Gastroesophageal sphincter (tissue), 3 donors: ENCODE measurements at regions not wholly inside any gene's neighbourhood (a gene's known extent, or its start where the extent isn't known, plus 50 kb on each side); places are given as distances from the start of the nearest gene placed in this dataset.

Experiments
- EP300 ChIP-seq: sonication (generic); formaldehyde crosslinking; IDR thresholded peaks from one replicate; pipeline ENCODE4 v1.6.1; 2017; ENCODE audit warnings: antibody characterized with exemption, mild to moderate bottlenecking
- POLR2A ChIP-seq, 2 donors: fragments of 450-650 bp; IDR thresholded peaks; one replicate each; pipeline ENCODE4 v1.6.1; 2017; ENCODE audit warnings: antibody characterized with exemption in 2 of 2, mild to moderate bottlenecking in 2 of 2, moderate library complexity in 1 of 2
- POLR2AphosphoS5 ChIP-seq: sonication (generic); formaldehyde crosslinking; IDR thresholded peaks from one replicate; pipeline ENCODE4 v1.6.1; 2017; ENCODE audit warnings: antibody characterized with exemption
- TF ChIP-seq, protein P1 (sequence below), 4 experiments: fragments of 200-600 bp in 2 of 4; fragments of 450-650 bp in 2 of 4; sonication (generic) in 1 of 4; IDR thresholded peaks; one replicate each; pipeline ENCODE4 v1.5.1; 2017 to 2019; ENCODE audit warnings: antibody characterized with exemption in 4 of 4, mild to moderate bottlenecking in 2 of 4, moderate library complexity in 2 of 4

DNA sequence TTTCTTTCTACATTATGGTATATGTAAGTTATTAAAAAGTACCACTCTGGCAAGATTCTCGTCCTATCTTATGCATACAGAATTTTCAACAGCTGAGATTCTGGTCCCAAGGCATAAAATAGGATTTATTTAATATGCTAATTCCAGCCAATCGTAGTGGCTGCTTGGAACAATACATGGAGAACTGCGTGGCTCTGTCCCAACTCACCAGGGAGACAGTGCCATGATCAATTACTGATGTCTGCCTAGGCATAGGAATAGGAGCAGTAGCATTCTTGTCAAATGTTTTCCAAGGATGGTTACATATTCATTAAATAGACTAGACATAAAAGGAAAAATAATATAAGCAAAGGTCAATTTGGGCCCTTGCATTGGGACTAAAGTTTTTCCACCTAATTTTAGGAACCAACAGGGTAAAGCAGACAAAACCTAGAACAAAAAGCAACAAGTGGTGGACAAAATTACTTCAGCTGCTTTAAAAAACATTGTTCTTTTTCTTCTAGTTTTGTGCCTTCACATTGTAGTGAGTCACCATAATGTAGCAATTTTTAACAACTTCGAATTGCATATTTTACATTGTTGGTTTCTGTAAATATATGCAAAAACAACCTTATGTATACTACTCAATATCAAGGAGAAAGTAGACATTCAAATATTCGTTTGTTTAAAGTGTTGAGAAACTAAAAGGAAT lies 232.8 kb upstream of the ATP5MC3 start:
- TF ChIP-seq, protein P1, sequence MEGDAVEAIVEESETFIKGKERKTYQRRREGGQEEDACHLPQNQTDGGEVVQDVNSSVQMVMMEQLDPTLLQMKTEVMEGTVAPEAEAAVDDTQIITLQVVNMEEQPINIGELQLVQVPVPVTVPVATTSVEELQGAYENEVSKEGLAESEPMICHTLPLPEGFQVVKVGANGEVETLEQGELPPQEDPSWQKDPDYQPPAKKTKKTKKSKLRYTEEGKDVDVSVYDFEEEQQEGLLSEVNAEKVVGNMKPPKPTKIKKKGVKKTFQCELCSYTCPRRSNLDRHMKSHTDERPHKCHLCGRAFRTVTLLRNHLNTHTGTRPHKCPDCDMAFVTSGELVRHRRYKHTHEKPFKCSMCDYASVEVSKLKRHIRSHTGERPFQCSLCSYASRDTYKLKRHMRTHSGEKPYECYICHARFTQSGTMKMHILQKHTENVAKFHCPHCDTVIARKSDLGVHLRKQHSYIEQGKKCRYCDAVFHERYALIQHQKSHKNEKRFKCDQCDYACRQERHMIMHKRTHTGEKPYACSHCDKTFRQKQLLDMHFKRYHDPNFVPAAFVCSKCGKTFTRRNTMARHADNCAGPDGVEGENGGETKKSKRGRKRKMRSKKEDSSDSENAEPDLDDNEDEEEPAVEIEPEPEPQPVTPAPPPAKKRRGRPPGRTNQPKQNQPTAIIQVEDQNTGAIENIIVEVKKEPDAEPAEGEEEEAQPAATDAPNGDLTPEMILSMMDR (IDR thresholded peaks at IDR 0.05): no peak
- TF ChIP-seq EP300: no peak
- no peak for TF ChIP-seq POLR2AphosphoS5
- TF ChIP-seq POLR2A (IDR thresholded peaks at IDR 0.05): no peak
